Neural progenitor cell (in vitro differentiated cells): ENCODE measurements at regions not wholly inside any gene's neighbourhood (a gene's known extent, or its start where the extent isn't known, plus 50 kb on each side); places are given as distances from the start of the nearest gene placed in this dataset.

Source experiments
- EZH2 ChIP-seq: fragments of 200-600 bp; sonication (generic); IDR thresholded peaks from 2 replicates; pipeline ENCODE4 v1.6.1; 2017; ENCODE audit warnings: antibody characterized with exemption, mild to moderate bottlenecking, moderate library complexity
- TF ChIP-seq, protein P1 (sequence below): fragments of 200-600 bp; sonication (generic); IDR thresholded peaks from 2 replicates; pipeline ENCODE4 v1.5.1; 2017; ENCODE audit warnings: antibody characterized with exemption, mild to moderate bottlenecking

DNA sequence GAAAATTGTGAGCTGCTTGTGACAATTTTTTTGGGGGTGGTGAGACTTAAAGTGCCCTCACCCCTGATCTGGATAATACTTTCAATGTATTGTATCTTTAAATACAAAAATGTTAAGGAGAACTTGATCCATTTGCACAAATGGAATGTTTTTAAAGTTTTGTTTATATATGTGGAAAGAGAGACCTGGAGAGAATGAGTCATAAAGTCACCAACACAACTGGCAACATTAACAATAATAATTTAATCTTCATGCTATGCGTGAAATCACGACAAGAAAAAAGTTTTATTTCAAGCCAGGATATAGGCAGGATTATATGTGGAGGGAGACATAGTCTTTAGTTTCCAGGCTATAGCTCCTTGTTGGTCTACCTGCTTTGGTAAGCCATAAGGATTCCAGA, 537.5 kb downstream of the GPAM start:
- TF ChIP-seq, protein P1, sequence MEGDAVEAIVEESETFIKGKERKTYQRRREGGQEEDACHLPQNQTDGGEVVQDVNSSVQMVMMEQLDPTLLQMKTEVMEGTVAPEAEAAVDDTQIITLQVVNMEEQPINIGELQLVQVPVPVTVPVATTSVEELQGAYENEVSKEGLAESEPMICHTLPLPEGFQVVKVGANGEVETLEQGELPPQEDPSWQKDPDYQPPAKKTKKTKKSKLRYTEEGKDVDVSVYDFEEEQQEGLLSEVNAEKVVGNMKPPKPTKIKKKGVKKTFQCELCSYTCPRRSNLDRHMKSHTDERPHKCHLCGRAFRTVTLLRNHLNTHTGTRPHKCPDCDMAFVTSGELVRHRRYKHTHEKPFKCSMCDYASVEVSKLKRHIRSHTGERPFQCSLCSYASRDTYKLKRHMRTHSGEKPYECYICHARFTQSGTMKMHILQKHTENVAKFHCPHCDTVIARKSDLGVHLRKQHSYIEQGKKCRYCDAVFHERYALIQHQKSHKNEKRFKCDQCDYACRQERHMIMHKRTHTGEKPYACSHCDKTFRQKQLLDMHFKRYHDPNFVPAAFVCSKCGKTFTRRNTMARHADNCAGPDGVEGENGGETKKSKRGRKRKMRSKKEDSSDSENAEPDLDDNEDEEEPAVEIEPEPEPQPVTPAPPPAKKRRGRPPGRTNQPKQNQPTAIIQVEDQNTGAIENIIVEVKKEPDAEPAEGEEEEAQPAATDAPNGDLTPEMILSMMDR, result no peak
- no peak for TF ChIP-seq EZH2
